ENCODE measurements at regions not wholly inside any gene's neighbourhood (a gene's known extent, or its start where the extent isn't known, plus 50 kb on each side); places are given as distances from the start of the nearest gene placed in this dataset.

DNA sequence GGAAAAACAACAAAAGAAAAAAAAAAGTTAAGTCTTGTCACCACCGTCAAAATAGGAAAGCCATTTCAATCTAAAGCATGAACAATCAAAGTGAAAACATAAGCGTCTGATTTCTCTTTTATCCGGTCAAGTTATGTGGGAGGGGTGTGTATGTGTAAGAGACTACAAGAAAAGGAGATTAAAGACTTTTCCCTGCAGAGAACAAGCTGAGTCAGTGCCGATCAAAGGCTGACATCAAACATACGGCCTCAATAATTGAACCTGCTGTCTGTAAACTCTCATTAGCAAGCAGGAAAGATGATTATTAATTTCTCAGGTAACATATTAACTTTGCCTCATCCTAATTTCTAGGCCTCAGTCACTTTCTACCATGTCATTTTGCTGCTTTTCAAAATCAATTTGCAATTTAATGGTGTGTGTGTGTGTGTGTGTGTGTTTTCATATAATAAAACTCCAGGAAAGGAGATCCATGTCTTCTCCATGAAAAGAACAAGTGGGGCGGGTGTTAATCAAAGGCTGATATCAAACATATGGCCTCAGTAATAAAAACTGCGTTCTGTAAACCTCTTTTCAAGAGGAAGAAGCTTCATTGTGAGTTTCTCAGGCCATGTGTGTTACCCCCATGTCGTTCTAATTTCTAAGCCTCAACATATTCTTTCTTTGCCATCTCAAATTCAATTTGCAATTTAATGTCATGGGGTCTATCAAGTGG is 649.1 kb upstream of the SORCS1 start:
- DNase-seq (ENCODE audit: low read depth) = no peak

- no peak for DNase-seq (ENCODE audit: low read depth)
Observed at GRCh38 chr10:107809889-107810288, 645.4 kb upstream of the SORCS1 start.

DNA sequence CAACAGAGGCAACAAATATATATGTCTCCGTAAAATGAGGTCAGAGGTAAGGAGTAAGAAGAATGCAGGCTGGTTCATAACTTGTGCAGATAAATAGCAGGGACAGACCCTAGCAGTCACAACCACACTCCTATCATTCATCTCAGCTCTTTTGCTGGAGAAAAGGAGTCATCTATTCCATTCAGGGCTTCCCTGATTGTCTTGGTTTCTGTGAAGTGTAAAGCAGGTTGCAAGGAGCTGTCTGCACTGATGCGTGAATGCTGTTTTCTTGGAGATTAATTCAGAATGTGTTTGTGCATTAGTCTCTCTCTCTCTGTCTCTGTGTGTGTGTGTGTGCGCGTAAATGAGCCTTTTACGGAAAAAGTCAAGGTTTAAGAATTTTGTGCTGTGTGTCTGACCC is 643.3 kb upstream of the SORCS1 start:
- DNase-seq (ENCODE audit: low read depth) = no peak

DNA sequence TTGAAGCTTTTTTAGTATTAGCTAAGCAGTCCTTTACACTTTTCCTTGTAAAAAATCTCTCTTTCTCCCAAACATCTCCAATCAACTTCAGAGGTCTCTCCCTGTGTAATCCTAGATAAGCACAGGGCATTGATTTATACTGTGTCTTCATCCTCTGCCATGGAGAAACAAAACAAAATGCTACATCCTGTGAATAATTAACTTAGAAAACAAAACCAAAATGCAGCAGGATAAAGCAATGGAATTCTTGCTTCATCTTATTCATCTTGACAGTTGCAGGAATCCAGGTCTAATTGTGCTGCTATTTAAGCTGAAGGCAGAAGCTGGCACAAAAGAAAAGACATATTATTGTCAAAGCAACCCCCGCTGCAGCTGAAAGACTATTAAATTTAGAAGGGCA is 641.5 kb upstream of the SORCS1 start:
- no peak for DNase-seq (ENCODE audit: low read depth)

DNA sequence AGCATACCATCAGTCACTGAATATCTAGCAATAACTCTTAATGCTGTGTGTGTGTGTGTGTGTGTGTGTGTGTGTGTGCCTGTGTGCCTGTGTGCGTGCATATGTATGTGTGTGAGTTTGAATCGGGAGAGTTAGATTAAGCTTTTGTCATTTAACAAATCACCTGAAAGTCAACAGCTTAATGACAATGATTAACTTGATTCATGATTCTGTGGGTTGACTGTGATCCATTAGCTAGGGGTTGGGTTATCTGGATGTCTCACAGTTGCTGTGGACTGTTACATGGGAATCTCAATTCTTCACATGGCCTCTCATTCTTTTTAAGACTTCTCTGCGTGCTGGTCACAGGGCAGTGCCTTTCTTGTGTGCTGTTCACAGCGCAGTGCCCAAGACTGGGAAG is 639.0 kb upstream of the SORCS1 start:
- DNase-seq (ENCODE audit: low read depth) = no peak

- no peak for DNase-seq (ENCODE audit: low read depth)
Observed at GRCh38 chr10:107800061-107800460, 635.6 kb upstream of the SORCS1 start.

DNA sequence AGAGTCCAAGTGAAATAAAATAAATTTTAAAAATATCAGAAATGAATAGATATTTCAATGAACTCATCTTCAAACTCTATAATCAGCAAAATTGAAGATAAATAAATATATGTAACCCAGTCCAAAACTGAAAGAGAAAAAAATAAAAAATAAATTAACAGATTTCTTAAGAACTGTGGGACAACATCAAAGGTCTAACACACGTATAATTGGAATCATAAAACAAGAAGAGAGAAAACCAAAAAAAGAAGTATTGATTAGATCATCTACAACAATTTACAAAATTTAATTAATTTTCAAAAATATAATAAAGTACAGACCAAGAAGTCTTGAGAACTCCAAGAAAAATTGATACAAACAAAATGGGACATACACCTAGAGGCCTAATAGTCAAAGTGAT is 625.8 kb upstream of the SORCS1 start:
- no peak for DNase-seq (ENCODE audit: low read depth)

DNA sequence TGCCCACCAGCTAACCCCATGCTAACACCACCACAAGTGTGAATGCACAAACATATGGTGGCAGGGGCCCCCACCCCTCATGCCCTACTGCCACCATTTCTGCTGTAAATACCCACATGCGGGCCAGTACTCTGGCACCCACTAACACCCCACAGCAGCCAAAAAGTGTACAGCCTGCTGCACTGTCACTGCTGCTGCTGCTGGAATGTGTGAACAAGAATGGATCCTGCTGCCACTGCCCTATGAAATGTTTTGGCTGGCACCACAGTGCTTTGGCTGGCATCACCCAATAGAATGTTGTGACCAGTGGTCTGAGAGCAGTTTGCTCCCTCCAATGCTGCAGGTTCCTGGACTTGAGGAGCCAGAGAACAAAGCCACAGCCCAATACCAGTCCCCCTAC is 606.6 kb upstream of the SORCS1 start:
- DNase-seq (ENCODE audit: low read depth) = no peak

DNA sequence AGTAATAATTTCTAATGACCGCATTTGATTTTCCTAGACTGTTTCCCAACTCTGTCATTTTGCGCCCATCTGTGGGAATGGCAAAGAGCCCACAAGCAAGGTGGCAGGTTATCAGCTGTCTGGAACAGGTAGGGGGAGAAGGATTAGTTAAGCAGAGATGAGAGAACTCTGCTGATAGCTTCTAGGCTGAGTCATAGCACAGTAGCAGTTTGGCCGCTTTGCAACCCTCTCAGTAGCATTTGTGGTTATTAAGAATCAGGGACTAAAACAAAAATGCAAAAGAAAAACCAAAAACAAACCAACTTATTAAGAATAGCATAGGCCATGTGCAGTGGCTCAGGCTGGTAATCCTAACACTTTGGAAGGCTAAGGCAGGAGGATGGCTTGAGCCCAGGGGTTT is 602.7 kb upstream of the SORCS1 start:
- DNase-seq (ENCODE audit: low read depth) = no peak

DNA sequence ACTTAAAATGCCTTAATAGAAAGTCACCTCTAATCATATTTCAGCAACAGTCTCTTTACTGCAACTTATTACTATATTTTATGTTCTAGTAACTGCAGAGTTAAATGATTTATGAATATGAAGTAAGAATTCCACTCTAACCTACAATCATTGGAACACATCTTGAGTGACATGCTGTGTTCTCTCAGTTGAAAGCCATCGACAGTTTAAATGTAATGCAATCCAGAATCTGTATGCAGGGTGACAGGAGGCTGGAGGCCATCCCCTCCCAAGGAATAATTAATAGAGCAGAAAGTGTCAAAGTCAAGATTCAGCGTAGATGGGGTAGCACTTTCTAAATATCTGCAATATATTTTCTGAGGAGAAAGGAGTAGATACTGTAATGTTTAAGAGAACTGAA is 590.3 kb upstream of the SORCS1 start:
- DNase-seq (ENCODE audit: low read depth) = no peak

DNA sequence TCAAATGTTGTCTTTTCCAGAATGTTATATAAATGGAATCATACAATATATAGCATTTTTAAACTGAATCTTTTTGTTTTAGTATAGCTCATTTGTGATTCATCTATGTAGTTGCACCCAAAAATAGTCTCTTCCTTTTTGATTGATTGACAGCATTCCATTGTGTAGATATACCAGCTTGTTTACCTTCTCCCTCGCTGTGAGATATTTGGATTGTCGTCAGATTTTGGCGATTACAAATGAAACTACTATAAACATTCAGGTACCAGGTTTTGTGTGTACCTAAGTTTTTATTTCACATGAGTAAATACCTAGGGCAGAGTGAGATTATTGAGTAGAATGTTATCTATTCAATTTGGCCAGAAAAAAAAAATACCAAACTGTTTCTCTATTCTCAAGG is 584.7 kb upstream of the SORCS1 start:
- DNase-seq (ENCODE audit: low read depth) = no peak

DNA sequence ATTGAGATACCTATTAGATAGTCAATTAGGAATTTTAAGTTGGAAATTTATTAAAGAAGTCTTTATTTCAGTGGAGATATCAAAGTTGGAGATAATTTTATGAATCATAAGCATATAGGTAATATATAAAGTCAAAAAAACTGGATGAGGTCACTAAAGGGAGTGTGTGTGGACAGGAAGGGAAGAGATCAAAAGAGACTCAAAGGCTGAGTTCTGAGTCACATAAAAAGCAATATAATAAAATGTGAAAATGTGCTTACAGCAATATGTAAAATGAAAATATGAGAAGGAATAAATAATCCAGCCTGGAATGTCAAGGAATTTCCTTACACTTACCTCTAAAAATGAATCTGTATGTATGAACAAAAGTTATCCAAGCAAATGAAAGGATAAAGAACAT is 583.3 kb upstream of the SORCS1 start:
- DNase-seq (ENCODE audit: low read depth) = no peak

GRCh38 chr10:107741971-107742370 is 577.5 kb upstream of the SORCS1 start:
- DNase-seq (ENCODE audit: low read depth) = no peak

- DNase-seq (ENCODE audit: low read depth) = peak; percentile 14
Observed at GRCh38 chr10:107740962-107741690, 576.6 kb upstream of the SORCS1 start.

DNA sequence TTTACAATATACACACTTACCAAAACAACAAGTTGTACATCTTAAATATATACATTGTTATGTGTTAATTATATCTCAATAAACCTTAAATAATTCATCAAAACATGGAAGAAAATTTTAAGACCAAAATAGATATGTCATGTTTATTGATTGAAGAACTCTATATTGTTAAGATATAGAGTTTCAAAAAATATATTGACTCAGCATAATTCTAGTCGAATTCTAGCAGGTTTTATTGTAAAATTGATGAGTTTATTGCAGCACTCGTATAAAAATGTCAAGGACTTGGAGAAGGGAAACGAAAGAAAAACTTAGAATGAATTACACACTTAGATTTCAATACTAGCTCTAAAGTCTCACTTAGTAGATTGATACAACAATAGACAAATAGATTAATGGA is 575.4 kb upstream of the SORCS1 start:
- no peak for DNase-seq (ENCODE audit: low read depth)

DNA sequence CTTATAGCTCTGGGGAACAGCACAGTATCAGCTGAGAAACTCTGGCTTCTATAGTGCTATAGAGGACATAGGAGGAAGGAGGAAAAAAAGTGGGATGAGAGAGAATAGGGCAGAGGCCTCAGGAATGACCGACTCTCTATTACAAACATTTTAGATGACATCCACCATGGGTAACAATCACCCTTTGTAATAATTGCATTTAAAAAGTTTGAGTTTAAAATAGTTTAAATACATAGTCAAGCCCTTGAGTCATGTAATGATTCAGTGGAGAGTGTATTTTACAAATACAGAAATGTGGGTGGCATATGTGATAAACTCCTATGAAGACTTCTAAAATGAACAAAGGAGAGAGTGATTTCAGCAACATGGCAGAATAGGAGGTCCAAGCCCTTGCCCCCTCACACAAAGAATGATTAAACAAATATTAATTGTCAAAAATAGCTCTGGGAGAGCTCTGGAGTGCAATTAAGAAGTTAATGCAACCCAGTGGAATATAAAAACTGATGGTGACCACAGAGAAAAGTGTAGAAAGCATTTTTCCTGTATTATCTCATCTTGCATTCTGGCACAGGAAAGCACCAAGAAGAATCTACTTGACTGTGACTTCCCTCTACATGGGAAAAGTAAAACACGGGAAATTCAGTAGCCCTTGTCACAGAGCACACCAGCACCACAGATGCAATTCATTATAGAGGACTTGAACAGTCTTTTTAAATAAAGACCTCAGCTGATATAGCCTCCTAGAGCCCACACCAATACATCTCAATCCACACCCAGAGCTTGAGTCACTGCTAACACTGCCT is 569.0 kb upstream of the SORCS1 start:
- DNase-seq (ENCODE audit: low read depth) = peak; percentile 1

- no peak for DNase-seq (ENCODE audit: low read depth)
Observed at GRCh38 chr10:107732045-107732444, 567.5 kb upstream of the SORCS1 start.

DNA sequence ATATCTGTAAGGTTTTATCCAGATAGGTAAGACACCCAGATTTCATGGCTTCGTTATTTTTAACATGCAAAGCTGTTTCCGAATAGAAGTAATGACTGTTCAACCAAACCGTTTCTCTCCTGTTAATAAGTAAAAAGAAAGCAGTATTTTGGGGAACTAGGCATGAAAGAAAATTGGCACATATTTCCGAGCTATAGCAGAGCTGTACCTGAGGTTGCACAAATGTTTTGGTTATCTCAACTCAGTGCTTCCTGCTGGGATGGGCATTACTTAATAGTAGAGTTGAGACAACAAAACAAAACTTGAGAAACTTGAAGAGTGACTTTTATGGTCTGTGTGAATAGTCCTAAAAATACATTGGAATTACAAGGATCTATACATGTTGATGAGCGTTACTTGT is 564.3 kb upstream of the SORCS1 start:
- DNase-seq (ENCODE audit: low read depth) = no peak

DNA sequence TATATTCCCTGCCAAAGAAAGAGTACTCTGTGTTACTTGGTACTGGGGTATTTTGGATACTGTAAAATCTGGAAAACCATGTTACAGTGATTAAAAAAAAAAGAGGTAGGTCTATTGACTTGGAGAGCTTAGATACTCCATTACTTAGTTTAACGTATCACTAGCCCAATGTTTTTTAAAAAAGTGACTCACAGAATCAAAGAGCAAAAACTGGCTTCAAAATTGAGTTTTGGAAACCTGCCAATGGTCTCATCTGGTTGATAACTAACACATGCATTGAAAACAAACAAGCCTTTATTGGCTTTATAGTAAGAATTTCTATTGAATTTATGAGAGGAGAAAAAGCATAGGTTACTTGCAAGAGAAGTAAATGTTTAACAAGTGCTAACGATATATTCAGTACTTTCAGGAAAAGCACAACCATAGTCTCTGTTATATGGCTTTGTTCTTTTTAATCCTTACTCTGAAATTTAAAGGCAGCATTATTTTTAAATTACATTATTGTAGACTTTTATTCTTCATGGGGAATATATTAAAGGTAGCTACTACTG is 563.3 kb upstream of the SORCS1 start:
- peak; percentile 50 for DNase-seq (ENCODE audit: low read depth)

- no peak for DNase-seq (ENCODE audit: low read depth)
Observed at GRCh38 chr10:107718864-107719263, 554.4 kb upstream of the SORCS1 start.

- DNase-seq (ENCODE audit: low read depth) = no peak
Observed at GRCh38 chr10:107717046-107717445, 552.5 kb upstream of the SORCS1 start.

DNA sequence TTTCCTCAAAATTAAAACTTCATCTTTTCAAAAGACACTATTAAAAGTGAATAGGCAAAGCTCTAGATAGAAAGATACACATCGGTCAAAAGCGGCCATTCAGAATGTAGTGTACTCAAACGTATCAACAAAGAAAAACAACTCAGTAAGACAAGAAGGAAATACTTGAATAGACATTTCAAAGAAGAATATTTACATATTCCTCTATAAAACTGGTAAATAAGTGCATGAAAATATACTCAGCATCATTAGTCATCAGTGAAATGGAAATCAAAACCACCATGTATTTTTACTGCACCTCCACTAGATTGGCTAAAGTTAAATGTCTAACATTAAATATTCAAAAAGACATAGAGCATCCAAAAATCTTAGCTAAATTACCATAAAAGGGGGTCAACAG is 551.1 kb upstream of the SORCS1 start:
- DNase-seq (ENCODE audit: low read depth) = no peak

GRCh38 chr10:107708981-107709380 is 544.5 kb upstream of the SORCS1 start:
- DNase-seq (ENCODE audit: low read depth) = no peak

All from fibroblast of gingiva (primary cell).